Activated CD8-positive, alpha-beta memory T cell treated with anti-CD3 and anti-CD28 coated beads for 36 hours (primary cell): ENCODE measurements at regions not wholly inside any gene's neighbourhood (a gene's known extent, or its start where the extent isn't known, plus 50 kb on each side); places are given as distances from the start of the nearest gene placed in this dataset.

Experiments
- CTCF ChIA-PET: fragments of 350-600 bp; sonication (Branson Sonifier 250); formaldehyde crosslinking; loops from one replicate; lab custom pipeline; 2021; ENCODE audit warnings: antibody characterized with exemption; lab: Charles Lee
- POLR2A ChIA-PET: fragments of 350-600 bp; sonication (Branson Sonifier 250); formaldehyde crosslinking; loops from one replicate; lab custom pipeline; 2021; ENCODE audit warnings: antibody characterized with exemption; lab: Charles Lee

GRCh38 chr12:74454109-74454508 lies 83.5 kb upstream of the ATXN7L3B start:
- ChIA-PET POLR2A (no interaction called here), CTCF (no interaction called here)

GRCh38 chr12:74455429-74455828 lies 82.2 kb upstream of the ATXN7L3B start:
- ChIA-PET CTCF (no interaction called here), POLR2A (no interaction called here)

GRCh38 chr12:74456431-74456830 lies 81.2 kb upstream of the ATXN7L3B start:
- ChIA-PET CTCF (no interaction called here), POLR2A (no interaction called here)

GRCh38 chr12:74468401-74468800 lies 69.2 kb upstream of the ATXN7L3B start:
- ChIA-PET CTCF (no interaction called here), POLR2A (no interaction called here)

GRCh38 chr12:74476234-74476633 lies 61.4 kb upstream of the ATXN7L3B start:
- ChIA-PET POLR2A (no interaction called here), CTCF (no interaction called here)

- POLR2A ChIA-PET, result no interaction called here
- CTCF ChIA-PET, result no interaction called here
Observed at GRCh38 chr12:74481078-74481477, 56.6 kb upstream of the ATXN7L3B start.

GRCh38 chr12:74482115-74482514 lies 55.5 kb upstream of the ATXN7L3B start:
- CTCF ChIA-PET, result no interaction called here
- POLR2A ChIA-PET, result no interaction called here

- ChIA-PET CTCF (no interaction called here), POLR2A (no interaction called here)
Observed at GRCh38 chr12:74483057-74483456, 54.6 kb upstream of the ATXN7L3B start.
